RWPE1 (cell line): ENCODE measurements at regions not wholly inside any gene's neighbourhood (a gene's known extent, or its start where the extent isn't known, plus 50 kb on each side); places are given as distances from the start of the nearest gene placed in this dataset.

Experiments
- CTCF ChIA-PET: fragments of 350-600 bp; sonication (Branson Sonifier 250); formaldehyde crosslinking; extraction: SDS; loops from one replicate; lab custom pipeline; 2021; lab: Yijun Ruan, JAX
- POLR2A ChIA-PET: fragments of 400-600 bp; formaldehyde crosslinking; extraction: SDS; loops from one replicate; lab custom pipeline; 2020; ENCODE audit warnings: antibody characterized with exemption; ENCODE audit not compliant: low non-redundant PET; lab: Yijun Ruan, JAX
- DNase-seq: peaks from one replicate; pipeline ENCODE4 v3.0.0; 2012; ENCODE audit warnings: low spot score
- H3K27ac ChIP-seq: fragments of 450-650 bp; 2 replicates; pipeline ENCODE4 v1.5.1; 2017
- CTCF ChIP-seq: fragments of 450-650 bp; conservative IDR thresholded peaks from 2 replicates; pipeline ENCODE4 v1.5.1; 2017; ENCODE audit warnings: low read depth, mild to moderate bottlenecking

DNA sequence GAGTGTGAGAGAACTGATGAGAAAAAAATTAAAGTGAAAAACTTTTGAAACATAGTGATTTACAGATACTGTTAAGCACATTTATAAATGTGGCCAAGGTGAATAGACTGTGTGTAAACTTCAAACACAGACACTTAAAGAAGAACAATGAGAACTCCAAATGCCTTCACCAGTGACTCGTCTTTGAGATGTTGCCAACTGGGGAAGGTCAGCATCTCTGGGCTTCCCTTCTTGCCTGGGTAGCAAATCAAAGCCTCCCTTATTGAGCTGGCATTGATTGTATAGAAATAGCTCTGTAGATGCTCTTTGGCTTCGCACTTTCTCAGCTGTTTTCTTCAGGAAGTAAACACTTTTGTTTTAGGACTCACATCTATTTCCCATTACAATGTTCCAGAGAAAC, 177.3 kb upstream of the SGCG start:
- ChIA-PET CTCF (interaction anchor here (0.7 kb wide), 1 partner anchor 929 kb away, joined by 3 read pairs; no protein-coding TSS in a partner anchor), POLR2A (no interaction called here)
- TF ChIP-seq CTCF = no peak
- H3K27ac ChIP-seq = no peak overlapping the region
- DNase-seq = no peak

DNA sequence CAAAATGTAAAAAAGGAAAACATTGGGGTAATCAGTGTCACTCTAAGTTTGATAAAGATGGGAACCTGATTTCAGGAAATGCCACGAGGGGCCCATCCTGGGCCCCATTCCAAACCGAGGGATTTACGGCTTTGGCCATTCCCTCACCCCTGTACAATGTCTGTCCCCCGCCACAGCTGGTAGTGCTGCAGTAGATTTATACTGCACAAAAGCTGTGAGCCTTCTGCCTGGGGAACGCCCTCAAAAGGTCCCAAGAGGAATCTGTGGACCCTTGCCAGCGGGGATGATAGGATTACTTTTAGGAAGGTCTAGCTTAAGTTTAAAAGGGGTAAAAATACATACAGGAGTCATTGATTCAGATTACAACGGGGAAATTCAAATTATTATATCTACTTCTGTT, 173.4 kb upstream of the SGCG start:
- ChIA-PET POLR2A (no interaction called here), CTCF (no interaction called here)
- no peak for TF ChIP-seq CTCF
- DNase-seq = no peak
- no peak overlapping the region for H3K27ac ChIP-seq

DNA sequence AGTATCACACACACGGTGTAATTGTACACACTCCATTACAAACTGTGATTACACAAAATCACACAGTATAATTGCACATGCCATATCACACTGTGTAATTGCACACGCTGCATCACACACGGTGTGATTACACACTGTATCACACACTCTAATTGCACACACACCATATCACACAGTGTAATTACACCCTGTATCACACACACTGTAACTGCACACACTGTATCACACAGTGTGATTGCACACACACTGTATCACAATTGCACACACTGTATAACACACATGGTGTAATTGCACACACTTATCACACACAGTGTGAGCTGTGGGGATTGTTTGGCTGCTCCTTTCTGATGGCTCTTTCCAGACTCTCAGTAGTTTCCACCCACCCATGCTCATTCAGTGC, 162.6 kb upstream of the SGCG start:
- CTCF ChIA-PET = interaction anchor here (0.6 kb wide), 1 partner anchor 70 kb away, joined by 3 read pairs; no protein-coding TSS in a partner anchor
- POLR2A ChIA-PET = no interaction called here
- H3K27ac ChIP-seq = no peak overlapping the region
- TF ChIP-seq CTCF = no peak
- no peak for DNase-seq

DNA sequence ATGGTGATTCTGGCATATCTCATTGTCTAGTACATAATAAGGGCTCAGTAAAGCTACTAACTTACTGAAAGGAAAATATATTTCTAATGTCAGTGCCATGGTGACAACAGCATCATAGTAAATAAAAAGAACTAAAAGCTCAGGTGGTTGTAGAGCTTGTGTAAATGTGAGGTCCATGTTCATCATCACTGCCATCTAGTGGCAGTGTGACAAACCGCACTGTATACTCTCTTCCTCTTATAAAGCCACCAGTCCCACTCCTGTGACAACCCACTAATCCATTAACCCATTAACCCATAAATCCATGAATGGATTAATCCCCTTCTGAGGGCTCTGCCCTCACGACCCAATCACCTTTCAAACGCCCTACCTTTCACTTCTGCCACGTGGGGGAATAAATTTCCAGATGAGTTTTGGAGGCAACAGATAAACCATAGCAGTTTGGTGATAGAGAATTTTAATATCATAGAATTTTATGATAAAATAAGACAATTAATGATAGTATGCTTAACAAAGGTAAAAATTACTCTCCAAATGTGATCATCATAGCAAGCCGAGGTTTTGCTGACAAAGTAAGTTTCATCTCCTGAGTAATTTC, 160.4 kb upstream of the SGCG start:
- peak; percentile 21 for DNase-seq
- TF ChIP-seq CTCF = peak; percentile 87
- ChIA-PET POLR2A (no interaction called here), CTCF (interaction anchor here (0.6 to 0.7 kb wide), 4 partner anchors 120 to 1346 kb away, joined by 3 to 4 read pairs (median 3); no protein-coding TSS in a partner anchor)
- no peak overlapping the region for H3K27ac ChIP-seq

DNA sequence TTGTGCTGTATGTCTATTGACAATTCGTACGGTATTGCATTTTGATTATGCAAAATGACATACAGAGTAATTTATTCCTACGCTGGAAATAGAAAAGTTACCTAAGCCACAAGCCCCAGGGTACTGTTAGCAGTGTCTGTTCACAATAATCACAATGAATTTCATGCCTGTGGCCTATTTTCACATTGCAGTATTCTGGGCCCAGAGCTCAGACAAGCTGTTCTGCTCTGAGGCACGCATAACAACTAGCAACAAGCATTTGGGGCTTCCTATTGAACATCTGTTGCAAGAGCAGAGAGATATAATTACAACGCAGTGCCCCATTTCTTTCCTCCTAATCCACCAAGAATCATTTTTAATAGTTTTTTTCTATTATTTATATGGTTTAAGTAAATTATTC, 158.9 kb upstream of the SGCG start:
- POLR2A ChIA-PET = no interaction called here
- no peak for DNase-seq
- TF ChIP-seq CTCF = no peak
- CTCF ChIA-PET = no interaction called here
- no peak overlapping the region for H3K27ac ChIP-seq

GRCh38 chr13:23022704-23023103, 158.1 kb upstream of the SGCG start:
- ChIA-PET POLR2A (no interaction called here), CTCF (no interaction called here)
- DNase-seq = no peak
- H3K27ac ChIP-seq = no peak overlapping the region
- TF ChIP-seq CTCF = no peak
